Astrocyte of the hippocampus (primary cell): ENCODE measurements at regions not wholly inside any gene's neighbourhood (a gene's known extent, or its start where the extent isn't known, plus 50 kb on each side); places are given as distances from the start of the nearest gene placed in this dataset.

Experiments
- DNase-seq: peaks from one replicate; pipeline ENCODE4 v3.0.0; 2011; ENCODE audit warnings: low read depth, low spot score

DNA sequence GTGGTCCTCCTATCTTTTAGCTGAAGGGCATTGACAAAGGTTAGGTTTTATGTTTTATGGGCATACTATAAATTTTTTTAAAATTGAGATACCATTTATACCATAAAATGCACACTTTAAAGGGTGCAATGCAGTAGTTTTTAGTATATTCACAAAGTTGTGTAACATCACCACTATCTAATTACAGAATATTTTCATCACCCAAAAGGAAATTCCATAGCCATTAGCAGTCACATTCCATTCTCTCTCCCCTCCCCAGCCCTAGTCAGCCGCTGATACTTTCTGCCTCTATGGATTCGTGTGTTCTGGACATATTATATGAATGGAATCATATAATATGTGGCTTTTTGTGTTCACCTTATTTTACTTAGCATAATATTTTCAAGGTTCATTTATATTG lies 135.8 kb upstream of the B3GALT2 start:
- DNase-seq = peak; percentile 79

- DNase-seq = peak; percentile 72
Observed at GRCh38 chr1:193321242-193321840, 134.9 kb upstream of the B3GALT2 start.

DNA sequence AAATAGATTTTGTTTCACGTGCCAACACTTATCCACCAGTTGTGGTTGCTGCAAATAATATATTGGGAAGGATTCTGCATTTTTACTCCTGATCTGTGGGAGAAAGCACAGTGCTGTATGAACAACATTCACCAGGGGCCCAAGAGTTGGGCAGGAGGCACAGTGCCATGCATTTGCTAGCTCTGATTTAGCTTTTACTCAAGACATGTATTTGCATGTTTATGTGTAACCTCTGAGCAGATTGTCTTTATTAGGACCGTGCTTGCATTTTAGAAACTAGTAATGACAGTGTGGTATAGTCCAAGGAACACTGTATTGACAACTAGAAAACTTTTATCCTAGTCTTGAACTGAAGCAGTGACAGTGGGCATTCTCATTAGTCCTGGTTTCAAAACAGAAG lies 133.9 kb upstream of the B3GALT2 start:
- DNase-seq = no peak

- DNase-seq = no peak
Observed at GRCh38 chr1:193318347-193318746, 131.9 kb upstream of the B3GALT2 start.

DNA sequence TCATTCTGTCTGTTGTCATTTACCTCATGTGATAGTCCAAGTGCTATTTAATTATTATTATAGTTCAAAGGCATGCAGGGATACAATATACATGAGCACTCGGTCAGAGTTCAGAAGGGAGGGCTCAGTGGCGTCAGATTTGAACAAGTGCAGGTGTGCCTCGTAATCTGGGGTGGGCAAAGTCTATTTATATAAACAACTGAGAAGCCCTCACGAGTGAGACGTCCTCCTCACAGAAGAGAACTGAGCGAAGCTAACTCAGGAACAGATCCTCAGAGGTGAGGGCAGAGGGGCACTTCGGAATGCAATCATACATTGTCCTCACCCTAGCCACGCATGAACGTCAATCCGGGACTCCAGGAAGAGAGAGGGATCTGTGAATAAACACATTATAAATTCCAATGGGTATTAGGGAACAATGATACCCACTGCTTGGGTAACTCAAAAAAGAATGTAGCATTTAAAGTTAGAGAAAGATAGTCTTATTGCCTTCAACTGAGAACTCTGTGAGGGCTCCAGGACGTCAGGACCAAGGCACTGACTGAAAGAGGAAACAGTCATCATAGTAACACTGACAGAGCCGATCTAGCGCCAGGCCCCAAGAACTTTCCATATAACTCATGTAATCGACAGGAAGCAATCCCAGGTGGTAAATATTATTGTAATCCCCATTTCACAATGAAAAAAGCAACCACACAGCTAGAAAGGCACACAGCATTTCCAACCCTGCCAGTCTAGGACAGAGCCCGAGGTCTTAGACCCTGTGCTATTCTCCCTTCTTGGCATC lies 127.1 kb upstream of the B3GALT2 start:
- no peak for DNase-seq

DNA sequence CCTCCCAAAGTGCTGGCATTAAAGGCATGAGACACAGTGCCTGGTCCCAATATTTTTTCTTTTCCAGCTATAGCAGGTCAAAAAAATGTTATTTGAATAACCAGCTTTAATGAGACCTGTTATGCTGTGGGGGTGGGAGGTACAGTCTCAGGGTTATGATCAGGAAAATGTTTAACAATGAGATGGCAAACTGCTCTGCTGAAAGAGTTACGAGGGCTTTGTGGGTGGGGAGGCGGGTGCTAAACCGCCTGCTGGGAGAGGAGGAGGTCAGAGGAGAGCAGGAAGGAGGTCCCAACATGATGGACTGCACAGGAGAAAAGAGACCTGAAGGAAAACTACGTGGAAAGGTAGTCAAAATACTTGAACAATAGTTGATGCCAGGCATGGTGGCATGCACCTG lies 126.0 kb upstream of the B3GALT2 start:
- no peak for DNase-seq

DNA sequence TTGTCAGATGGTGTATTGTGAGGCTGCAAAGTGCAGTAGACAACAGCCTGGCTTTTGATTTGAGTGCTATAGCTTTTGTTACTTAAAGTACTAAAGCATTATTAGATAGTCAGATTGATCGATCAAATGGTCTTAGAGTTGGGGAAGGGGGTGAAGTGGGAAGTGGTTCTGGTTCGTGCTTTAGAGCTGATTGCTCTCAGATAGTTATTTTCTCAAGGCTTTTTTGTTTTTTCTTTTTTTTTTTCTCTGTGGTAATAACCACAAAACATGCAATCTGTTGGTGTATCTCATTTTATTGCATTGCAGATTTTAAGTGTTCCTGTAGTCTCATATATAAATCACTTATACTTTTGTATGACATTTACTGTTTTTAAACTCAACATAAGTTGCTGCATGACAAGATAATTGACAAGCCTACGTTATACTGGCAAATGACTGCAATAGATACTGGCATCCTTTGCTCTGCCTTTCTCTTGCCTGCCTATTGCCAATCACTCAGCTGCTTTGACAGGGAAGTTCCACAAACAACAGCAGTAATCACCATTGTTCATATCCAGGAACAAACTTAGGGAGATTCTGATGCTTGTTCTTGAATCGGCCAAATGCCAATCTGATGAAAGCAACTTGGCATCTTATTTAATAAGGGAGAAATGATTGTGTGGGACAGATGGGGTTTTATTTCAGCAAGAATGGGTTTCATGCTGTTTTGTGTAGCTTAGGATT lies 125.0 kb upstream of the B3GALT2 start:
- no peak for DNase-seq

DNA sequence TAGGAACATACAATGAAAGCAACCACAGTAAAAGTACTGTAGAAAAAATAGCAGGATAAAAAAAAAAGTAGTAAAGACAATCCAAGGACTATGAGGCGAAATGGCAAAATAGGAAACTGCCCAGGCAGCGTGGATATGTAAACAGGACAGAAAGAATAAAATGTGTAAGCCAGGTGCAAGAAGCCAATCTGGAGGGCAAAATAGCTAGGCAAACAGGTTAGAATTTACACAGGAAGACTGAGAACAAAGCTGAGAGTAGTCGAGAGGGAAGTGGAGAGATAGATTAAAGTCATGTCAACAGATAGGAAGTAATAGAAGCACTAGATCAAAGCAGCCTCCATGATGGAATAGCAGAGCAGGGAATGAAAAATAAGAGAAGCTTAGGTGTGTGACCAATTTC lies 124.2 kb upstream of the B3GALT2 start:
- DNase-seq = no peak

DNA sequence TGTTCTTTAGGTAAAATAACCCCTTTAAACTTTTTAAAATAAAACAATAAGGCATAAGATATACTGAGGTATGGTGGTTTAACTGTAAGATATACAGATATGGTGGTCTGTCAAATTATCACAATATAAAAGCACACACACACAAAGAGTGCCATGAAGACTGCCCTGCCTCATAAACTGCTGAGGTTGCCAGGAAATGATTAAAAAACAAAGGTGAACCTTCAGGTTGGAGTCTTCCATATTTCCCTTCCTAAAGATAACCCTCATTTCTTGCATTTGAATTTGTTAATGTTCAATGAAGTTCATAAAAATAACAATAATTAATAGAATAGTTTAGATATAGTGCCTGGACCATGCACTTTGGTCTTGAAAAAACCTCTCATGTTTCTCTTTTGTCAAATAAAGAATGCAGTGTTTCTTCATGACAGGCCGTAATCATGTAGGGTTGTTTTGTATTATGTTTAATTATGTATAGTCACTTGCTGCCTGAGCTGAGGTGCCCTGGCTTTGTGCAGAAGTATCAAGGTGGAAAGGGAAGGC lies 123.6 kb upstream of the B3GALT2 start:
- DNase-seq = no peak

DNA sequence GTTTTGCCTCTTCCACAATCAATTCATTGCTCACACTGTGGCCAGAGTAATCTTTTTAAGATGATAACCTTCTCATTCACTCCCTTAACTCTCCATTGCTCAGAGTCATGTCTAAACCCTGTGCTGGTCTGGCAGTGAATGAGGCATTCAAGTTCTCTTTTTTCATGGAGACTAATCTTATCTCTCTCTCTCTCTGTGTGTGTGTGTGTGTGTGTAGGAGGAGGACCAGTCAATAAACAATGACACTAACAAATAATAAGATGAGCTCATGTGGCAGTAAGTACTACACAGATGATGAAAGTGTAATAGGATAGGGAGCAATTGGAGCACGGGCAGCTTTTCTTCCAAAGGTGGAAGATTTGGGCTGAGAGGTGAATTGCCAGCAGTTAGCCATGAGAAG lies 122.0 kb upstream of the B3GALT2 start:
- DNase-seq = no peak

DNA sequence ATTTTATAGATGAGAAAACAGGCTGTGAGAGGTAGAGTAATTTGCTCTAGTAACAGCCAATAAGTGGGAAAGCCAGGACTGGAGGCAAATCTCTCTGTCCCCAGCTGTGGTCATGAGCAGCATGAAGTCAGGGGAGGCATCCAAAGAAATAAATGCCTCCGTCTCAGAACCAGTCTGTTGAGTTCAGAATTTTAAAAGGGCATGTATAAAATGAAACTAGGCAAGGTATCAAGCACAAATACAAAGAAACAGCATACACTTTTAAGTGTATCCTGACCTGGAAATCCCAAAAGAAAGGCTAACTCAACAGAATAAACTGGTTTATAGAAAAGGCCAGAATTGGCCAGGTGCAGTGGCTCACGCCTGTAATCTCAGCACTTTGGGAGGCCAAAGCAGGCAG lies 120.0 kb upstream of the B3GALT2 start:
- DNase-seq = no peak
